Activated naive CD4-positive, alpha-beta T cell treated with anti-CD3 and anti-CD28 coated beads, Interleukin-2, amount 50 U/mL, for 72 hours (primary cell): ENCODE measurements at regions not wholly inside any gene's neighbourhood (a gene's known extent, or its start where the extent isn't known, plus 50 kb on each side); places are given as distances from the start of the nearest gene placed in this dataset.

Experiments used
- ATAC-seq, 2 donors: fragments of 150-1000 bp; cut with Tn5 transposase; 2 replicates each; pipeline ENCODE4 v1.10.0; 2021; ENCODE audit warnings: mild to moderate bottlenecking in 2 of 2, moderate library complexity in 2 of 2
- DNase-seq, 2 donors: peaks; one replicate each; pipeline ENCODE4 v3.0.0; 2021 to 2022; ENCODE audit warnings: low spot score in 2 of 2
- H3K27ac Mint-ChIP-seq, 2 donors: one replicate each; pipeline ENCODE4 v1.8.0; 2022; ENCODE audit warnings: mild to moderate bottlenecking in 2 of 2, mixed read lengths in 2 of 2
- H3K36me3 Mint-ChIP-seq, 2 donors: one replicate each; pipeline ENCODE4 v1.8.0; 2022; ENCODE audit warnings: mixed read lengths in 2 of 2
- H3K9me3 Mint-ChIP-seq, 2 donors: one replicate each; pipeline ENCODE4 v1.8.0; 2022; ENCODE audit warnings: mixed read lengths in 2 of 2

- no peaks in the 10 kb centered on the region for H3K9me3 Mint-ChIP-seq
- ATAC-seq: no peak
- no peak for DNase-seq
- no peak overlapping the region for H3K27ac Mint-ChIP-seq
- no peaks in the 10 kb centered on the region for H3K36me3 Mint-ChIP-seq
Observed at GRCh38 chr11:115067471-115067870, 389.1 kb downstream of the NXPE2 start.

- DNase-seq: no peak
- Mint-ChIP-seq H3K36me3 (no peaks in the 10 kb centered on the region), H3K9me3 (no peaks in the 10 kb centered on the region), H3K27ac (no peak overlapping the region)
- ATAC-seq: no peak
Observed at GRCh38 chr11:115067900-115068530, 389.7 kb downstream of the NXPE2 start.

- Mint-ChIP-seq H3K27ac (no peak overlapping the region), H3K36me3 (no peaks in the 10 kb centered on the region), H3K9me3 (peaks cover 0 to 6% of the 10 kb centered on the region in 2 donors)
- no peak for DNase-seq
- no peak for ATAC-seq
Observed at GRCh38 chr11:115069599-115069998, 391.3 kb downstream of the NXPE2 start.

- ATAC-seq (no peak), DNase-seq (no peak)
- H3K9me3 Mint-ChIP-seq: peaks cover 0 to 6% of the 10 kb centered on the region in 2 donors
- H3K36me3 Mint-ChIP-seq: no peaks in the 10 kb centered on the region
- H3K27ac Mint-ChIP-seq: no peak overlapping the region
Observed at GRCh38 chr11:115075356-115075755, 397.0 kb downstream of the NXPE2 start.

GRCh38 chr11:115077740-115078139, 399.4 kb downstream of the NXPE2 start:
- no peaks in the 10 kb centered on the region for H3K36me3 Mint-ChIP-seq
- no peak overlapping the region for H3K27ac Mint-ChIP-seq
- ATAC-seq: no peak
- DNase-seq: no peak
- H3K9me3 Mint-ChIP-seq: peaks cover 0 to 6% of the 10 kb centered on the region in 2 donors

GRCh38 chr11:115078461-115079438, 400.4 kb downstream of the NXPE2 start:
- ATAC-seq (no peak), DNase-seq (no peak)
- Mint-ChIP-seq H3K27ac (peak overlapping the region in 1 of 2 donors; percentile 9), H3K9me3 (peaks cover 0 to 1% of the 10 kb centered on the region in 2 donors), H3K36me3 (no peaks in the 10 kb centered on the region)

- Mint-ChIP-seq H3K27ac (no peak overlapping the region), H3K36me3 (no peaks in the 10 kb centered on the region), H3K9me3 (no peaks in the 10 kb centered on the region)
- DNase-seq (no peak), ATAC-seq (no peak)
Observed at GRCh38 chr11:115080923-115081680, 402.8 kb downstream of the NXPE2 start.

GRCh38 chr11:115081972-115082371, 403.6 kb downstream of the NXPE2 start:
- H3K9me3 Mint-ChIP-seq: no peaks in the 10 kb centered on the region

GRCh38 chr11:115083144-115083806, 404.9 kb downstream of the NXPE2 start:
- H3K36me3 Mint-ChIP-seq: no peaks in the 10 kb centered on the region
- DNase-seq (no peak), ATAC-seq (no peak)
- H3K27ac Mint-ChIP-seq: no peak overlapping the region
- H3K9me3 Mint-ChIP-seq: no peaks in the 10 kb centered on the region

More at GRCh38 chr11:115081972-115082371, 403.6 kb downstream of the NXPE2 start:
- DNase-seq (no peak), ATAC-seq (no peak)
- no peak overlapping the region for H3K27ac Mint-ChIP-seq
- no peaks in the 10 kb centered on the region for H3K36me3 Mint-ChIP-seq

- no peak for DNase-seq
- Mint-ChIP-seq H3K27ac (no peak overlapping the region), H3K9me3 (peaks cover 0 to 4% of the 10 kb centered on the region in 2 donors), H3K36me3 (no peaks in the 10 kb centered on the region)
- ATAC-seq: no peak
Observed at GRCh38 chr11:115084231-115084630, 405.9 kb downstream of the NXPE2 start.

- Mint-ChIP-seq H3K9me3 (peaks cover under 1 to 4% of the 10 kb centered on the region in 2 donors), H3K36me3 (no peaks in the 10 kb centered on the region), H3K27ac (no peak overlapping the region)
- DNase-seq (no peak), ATAC-seq (no peak)
Observed at GRCh38 chr11:115085461-115086210, 407.3 kb downstream of the NXPE2 start.

GRCh38 chr11:115087791-115088190, 409.5 kb downstream of the NXPE2 start:
- ATAC-seq: no peak
- DNase-seq: no peak
- Mint-ChIP-seq H3K36me3 (no peaks in the 10 kb centered on the region), H3K9me3 (peaks cover 4% of the 10 kb centered on the region in 2 donors), H3K27ac (no peak overlapping the region)

- Mint-ChIP-seq H3K9me3 (peaks cover 4% of the 10 kb centered on the region in 2 donors), H3K36me3 (no peaks in the 10 kb centered on the region), H3K27ac (no peak overlapping the region)
- DNase-seq (no peak), ATAC-seq (no peak)
Observed at GRCh38 chr11:115092516-115092915, 411.7 kb downstream of the CADM1 start.

- Mint-ChIP-seq H3K9me3 (peaks cover 0 to 5% of the 10 kb centered on the region in 2 donors), H3K36me3 (no peaks in the 10 kb centered on the region), H3K27ac (no peak overlapping the region)
- DNase-seq (no peak), ATAC-seq (no peak)
Observed at GRCh38 chr11:115097796-115098408, 406.3 kb downstream of the CADM1 start.

- ATAC-seq (no peak), DNase-seq (no peak)
- Mint-ChIP-seq H3K36me3 (no peaks in the 10 kb centered on the region), H3K27ac (no peak overlapping the region), H3K9me3 (peaks cover 0 to 5% of the 10 kb centered on the region in 2 donors)
Observed at GRCh38 chr11:115100706-115101105, 403.5 kb downstream of the CADM1 start.
